ENCODE measurements at regions not wholly inside any gene's neighbourhood (a gene's known extent, or its start where the extent isn't known, plus 50 kb on each side); places are given as distances from the start of the nearest gene placed in this dataset.

GRCh38 chr11:130601764-130602460 lies 153.5 kb downstream of the ADAMTS15 start:
- intact Hi-C loops (cut with DNase I), result loop anchor here in 1 of 4 donors (10.0 kb wide), 2 partner anchors 77 to 147 kb away; no protein-coding TSS in a partner anchor
- no peaks in the 10 kb centered on the region for H3K36me3 ChIP-seq
- peak in 1 of 5 donors; percentile 34 for DNase-seq
- 91 to 94% (median 91%) methylated on average over 16 of the region's 16 CpGs for WGBS, 3 donors
- H3K4me3 ChIP-seq, result no peak overlapping the region
- peaks cover 5% of the 10 kb centered on the region for H3K4me1 ChIP-seq (ENCODE audit: insufficient read depth)
- no peak for TF ChIP-seq POLR2A (IDR thresholded peaks at IDR 0.05)
- no peak for TF ChIP-seq CTCF (IDR thresholded peaks at IDR 0.05)
- TF ChIP-seq EP300 (IDR thresholded peaks at IDR 0.05), result no peak
- H3K27me3 ChIP-seq, result no peaks in the 10 kb centered on the region
- H3K27ac ChIP-seq, result no peak overlapping the region
- no peaks in the 10 kb centered on the region for H3K9me3 ChIP-seq

- DNase-seq, result no peak
- Histone ChIP-seq H3K9me3 (no peaks in the 10 kb centered on the region), H3K27me3 (no peaks in the 10 kb centered on the region), H3K36me3 (no peaks in the 10 kb centered on the region), H3K4me3 (no peak overlapping the region), H3K4me1 (ENCODE audit: insufficient read depth) (peaks cover 11% of the 10 kb centered on the region), H3K27ac (no peak overlapping the region)
- 66 to 87% (median 86%) methylated on average over 12 of the region's 12 CpGs for WGBS, 3 donors
- no peak for TF ChIP-seq CTCF (IDR thresholded peaks at IDR 0.05)
- TF ChIP-seq POLR2A (IDR thresholded peaks at IDR 0.05), result no peak
- no peak for TF ChIP-seq EP300 (IDR thresholded peaks at IDR 0.05)
- intact Hi-C loops (cut with DNase I), result loop anchor here in 1 of 4 donors (10.0 kb wide), 2 partner anchors 78 to 148 kb away; no protein-coding TSS in a partner anchor
Measured at GRCh38 chr11:130602641-130603334, 154.3 kb downstream of the ADAMTS15 start.

DNA sequence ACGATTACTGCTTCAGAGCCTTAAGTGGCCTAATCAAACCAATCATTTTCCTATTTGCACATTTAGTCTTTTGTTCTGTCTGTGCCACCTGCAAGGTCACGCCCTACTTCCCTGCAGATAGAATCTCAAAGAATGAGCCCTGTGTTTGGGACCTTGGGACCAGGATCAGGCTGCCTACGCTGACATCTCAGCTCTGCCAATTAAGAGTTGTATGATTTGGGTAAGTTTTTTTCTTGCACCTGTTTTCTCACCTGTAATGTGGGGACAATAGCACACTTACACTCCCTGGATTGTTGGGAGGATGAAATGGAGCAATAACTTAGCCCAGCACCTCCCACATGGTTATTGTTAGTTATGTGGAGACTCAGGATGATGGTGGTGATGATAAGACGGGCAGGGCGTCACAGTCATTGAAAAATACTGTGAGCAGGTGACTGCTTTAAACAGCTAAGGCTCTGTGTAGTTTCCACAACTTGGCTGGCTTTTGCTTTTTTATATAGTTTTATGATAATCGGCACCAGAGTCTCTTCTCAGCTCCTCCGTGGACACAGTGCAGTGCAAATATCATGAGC lies 155.0 kb downstream of the ADAMTS15 start:
- H3K27ac ChIP-seq, result no peak overlapping the region
- H3K27me3 ChIP-seq, result no peaks in the 10 kb centered on the region
- no peak for DNase-seq
- 79 to 86% (median 86%) methylated on average over 7 of the region's 7 CpGs for WGBS, 3 donors
- H3K4me3 ChIP-seq, result no peak overlapping the region
- H3K9me3 ChIP-seq, result no peaks in the 10 kb centered on the region
- no peaks in the 10 kb centered on the region for H3K36me3 ChIP-seq
- TF ChIP-seq CTCF (IDR thresholded peaks at IDR 0.05), result no peak
- intact Hi-C loops (cut with DNase I), result loop anchor here in 1 of 4 donors (10.0 kb wide), 2 partner anchors 79 to 149 kb away; no protein-coding TSS in a partner anchor
- H3K4me1 ChIP-seq (ENCODE audit: insufficient read depth), result peaks cover 11% of the 10 kb centered on the region

GRCh38 chr11:130604606-130605005 lies 156.2 kb downstream of the ADAMTS15 start:
- Histone ChIP-seq H3K27ac (no peak overlapping the region), H3K9me3 (no peaks in the 10 kb centered on the region), H3K4me3 (no peak overlapping the region), H3K36me3 (no peaks in the 10 kb centered on the region), H3K27me3 (no peaks in the 10 kb centered on the region), H3K4me1 (ENCODE audit: insufficient read depth) (peaks cover 15% of the 10 kb centered on the region)
- DNase-seq, result no peak
- intact Hi-C loops (cut with DNase I), result loop anchor here in 1 of 4 donors (10.0 kb wide), 2 partner anchors 80 to 150 kb away; no protein-coding TSS in a partner anchor
- TF ChIP-seq CTCF (IDR thresholded peaks at IDR 0.05), result no peak
- no peak for TF ChIP-seq EP300 (IDR thresholded peaks at IDR 0.05)
- TF ChIP-seq POLR2A (IDR thresholded peaks at IDR 0.05), result no peak
- 16 to 20% (median 17%) methylated on average over 1 of the region's 1 CpG for WGBS, 3 donors

All from ovary (tissue), 7 donors.